Jurkat, Clone E6-1 (cell line): ENCODE measurements at regions not wholly inside any gene's neighbourhood (a gene's known extent, or its start where the extent isn't known, plus 50 kb on each side); places are given as distances from the start of the nearest gene placed in this dataset.

Source experiments
- DNase-seq: peaks from one replicate; pipeline ENCODE4 v3.0.0-alpha.2; 2011; ENCODE audit warnings: low read depth, low spot score
- H3K4me3 ChIP-seq: 2 replicates; pipeline ENCODE4 v1.5.1; 2011; ENCODE audit warnings: mild to moderate bottlenecking, low read length, control low read depth, moderate library complexity

DNA sequence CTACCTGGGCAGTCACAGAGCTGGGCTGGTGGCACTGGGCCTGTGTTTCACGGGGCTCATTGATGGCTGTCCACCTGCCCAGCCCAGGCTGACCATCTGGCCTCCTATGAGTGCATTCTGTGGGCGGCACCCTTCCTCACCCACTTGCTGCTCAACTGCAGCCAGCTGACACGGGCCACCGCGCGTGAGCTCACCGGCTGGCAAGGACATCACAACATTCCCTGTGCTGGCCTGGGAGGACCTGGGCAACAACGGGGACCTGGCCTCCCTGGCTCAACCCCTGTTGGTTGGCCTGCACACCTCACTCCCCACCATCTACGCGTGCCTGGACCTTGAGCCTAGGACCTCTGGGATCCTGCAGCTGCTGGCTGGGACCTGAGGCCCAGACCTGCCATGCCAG, 98.2 kb upstream of the DTNA start:
- DNase-seq: no peak
- no peak overlapping the region for H3K4me3 ChIP-seq

DNA sequence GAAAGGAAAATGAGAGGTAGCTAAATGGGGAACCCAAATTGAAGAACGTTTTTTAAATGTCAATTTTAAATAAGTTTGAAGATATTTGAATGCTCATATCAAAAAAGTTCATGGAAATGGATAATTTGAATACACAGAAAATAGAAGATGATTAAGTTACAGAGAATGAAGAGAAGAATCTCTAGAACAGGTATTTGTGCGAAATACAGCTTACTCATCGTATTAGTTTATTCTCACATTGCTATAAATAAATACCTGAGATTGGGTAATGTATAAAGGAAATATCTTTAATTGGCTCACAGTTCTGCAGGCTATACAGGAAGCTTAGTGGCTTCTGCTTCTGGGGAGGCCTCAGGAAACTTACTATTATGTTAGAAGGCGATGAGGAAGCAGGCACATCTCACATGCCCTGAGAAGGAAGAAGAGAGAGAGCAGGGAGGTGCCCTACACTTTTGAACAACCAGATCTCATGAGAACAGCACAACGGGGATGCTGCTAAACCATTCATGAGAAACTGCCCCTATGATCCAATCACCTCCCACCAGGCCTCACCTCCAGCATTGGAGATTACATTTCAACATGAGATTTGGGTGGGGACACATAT, 89.7 kb upstream of the DTNA start:
- no peak for DNase-seq
- H3K4me3 ChIP-seq: no peak overlapping the region

DNA sequence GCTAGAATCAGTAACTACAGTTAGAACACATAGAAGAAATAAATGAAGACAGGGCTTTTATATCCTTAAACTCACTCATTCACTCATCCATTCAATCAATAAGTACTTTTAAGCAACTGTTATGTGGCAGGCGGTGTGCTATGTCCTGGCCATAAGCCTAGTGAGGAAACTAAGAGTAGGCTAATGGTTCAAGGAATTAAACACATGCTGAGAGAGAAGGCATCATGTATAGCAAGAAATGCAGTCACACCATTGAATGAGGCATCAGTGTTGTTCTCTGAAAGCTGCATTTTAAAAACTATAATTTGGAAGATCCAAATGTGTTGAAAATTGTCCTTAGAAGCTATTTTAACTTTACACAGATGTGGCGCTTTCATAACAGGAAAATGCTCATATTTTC, 86.5 kb upstream of the DTNA start:
- DNase-seq: no peak
- H3K4me3 ChIP-seq: no peak overlapping the region

DNA sequence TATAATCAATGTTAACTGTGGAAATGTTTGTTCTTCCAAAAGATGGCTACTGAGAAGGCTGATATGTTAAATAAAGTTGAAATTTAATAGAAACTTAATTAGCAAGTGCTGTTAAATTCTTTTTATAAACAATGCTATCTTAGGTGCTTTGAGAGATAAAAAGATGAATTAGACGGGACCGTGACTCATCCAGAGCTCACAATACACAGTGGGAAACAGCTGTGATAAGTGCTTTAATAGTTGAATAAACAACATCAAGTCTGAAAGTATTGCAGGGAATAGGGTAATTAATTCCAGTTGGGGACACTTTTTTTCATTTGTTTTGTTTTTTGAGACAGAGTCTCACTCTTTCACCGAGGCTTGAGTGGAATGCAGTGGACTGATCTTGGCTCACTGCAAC, 85.5 kb upstream of the DTNA start:
- no peak overlapping the region for H3K4me3 ChIP-seq
- no peak for DNase-seq

DNA sequence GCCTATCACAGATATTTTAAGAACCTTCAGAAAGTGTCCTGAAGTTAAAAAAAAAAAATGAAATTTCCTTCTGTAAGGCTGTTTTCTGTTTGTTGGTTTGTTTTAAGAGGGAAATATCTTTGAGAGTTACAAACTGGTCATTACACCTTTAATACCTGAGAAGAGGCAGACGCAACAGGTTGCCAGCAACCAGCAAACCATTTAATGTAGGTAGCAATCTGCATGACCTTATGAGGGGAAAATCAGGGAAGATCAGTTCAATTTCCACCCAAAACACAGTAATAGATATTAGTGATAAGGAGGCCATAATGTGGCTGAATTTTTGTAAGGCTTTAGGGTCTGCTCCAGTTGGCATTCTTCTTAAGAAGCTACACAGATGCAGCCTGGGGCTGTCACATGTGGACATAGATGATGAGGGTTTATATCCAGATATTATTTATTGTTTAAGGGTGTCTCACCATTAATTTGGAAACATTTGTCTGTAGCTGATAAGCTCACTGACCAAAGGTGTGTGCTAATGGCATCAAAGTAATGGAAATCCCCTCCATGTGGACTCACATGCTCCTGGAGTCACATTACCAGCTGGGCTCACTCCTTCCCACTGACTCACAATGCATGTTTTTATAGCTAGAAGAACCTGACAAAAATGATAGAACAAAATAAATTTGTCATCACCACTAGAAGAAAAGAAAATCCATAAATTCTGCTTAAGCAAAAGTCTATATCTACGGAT, 83.5 kb upstream of the DTNA start:
- no peak overlapping the region for H3K4me3 ChIP-seq

DNA sequence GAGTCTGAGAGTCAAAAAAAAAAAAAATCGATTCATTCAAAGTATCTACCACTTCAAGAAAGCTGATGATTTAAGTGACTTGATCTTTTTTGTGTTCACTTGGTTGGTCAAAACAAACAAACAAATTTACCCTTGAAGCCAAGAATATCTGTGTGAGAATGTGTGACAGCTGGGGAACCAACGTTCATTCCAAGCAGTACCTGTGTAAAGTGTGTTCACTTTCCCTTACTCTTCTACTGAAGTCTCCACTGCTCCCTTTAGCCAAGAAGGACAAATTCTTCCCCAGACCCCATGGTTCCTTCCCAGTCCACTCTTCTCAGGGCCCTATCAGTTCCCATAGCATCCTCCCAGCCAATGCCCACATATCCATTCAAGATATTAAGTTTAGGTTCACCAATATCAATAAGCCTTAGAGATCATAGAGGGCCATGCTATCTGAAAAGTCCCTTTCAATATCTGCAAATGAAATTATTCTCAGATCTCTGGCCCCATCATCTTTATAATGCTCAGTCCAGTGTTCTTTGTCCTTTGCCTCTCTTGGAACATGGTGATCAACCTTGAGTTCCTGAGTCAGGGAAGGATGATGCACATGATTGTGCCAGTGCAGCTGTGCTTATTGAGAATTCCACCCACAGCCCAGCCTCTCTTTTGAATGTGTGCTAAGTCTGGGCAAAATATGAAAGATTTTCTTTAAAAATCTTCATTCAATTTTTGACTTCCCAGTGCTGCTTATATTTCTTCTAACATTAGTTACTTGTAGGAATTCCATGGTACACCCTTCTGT, 82.8 kb upstream of the DTNA start:
- DNase-seq: no peak
- no peak overlapping the region for H3K4me3 ChIP-seq

More for the DNA sequence above, 83.5 kb upstream of the DTNA start:
- no peak for DNase-seq

DNA sequence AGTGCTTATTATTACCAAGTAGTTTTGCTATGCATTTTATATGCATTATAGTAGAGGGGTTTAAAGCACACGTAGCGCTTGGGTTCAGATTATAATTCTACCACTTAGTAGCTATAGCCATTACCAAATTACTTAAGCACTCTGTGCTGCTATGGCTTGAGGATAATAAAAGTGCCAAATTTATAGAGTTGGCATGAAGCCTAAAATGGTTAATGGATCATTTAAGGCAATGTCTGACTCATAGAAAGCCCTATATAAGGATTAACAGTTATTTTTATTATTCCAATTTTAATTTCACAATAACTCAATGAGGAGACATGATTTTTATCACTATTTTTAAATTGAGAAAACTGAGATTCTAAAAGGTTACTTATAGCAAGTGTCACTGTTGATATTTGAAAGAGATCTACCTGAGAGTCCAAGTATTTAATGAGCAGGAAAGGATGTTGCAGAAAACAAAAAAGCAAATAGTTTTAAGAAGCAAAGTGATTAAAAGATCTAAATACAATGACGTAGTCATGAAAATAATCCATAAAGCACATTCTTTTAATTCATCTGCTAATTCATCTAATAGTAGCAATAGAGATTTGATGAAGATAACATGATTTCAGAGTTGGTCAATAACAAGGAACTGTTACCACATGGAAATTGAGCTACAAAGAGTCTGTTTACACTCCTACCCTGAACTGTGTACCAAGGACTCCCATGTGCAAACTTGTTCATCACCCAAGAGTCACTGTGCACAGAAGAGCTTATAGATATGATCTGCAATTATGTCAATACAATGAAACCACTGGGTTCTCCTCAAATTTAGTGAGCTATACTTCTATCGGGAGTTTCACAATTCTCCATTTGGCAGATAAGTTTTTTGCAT, 78.8 kb upstream of the DTNA start:
- no peak overlapping the region for H3K4me3 ChIP-seq
- no peak for DNase-seq

DNA sequence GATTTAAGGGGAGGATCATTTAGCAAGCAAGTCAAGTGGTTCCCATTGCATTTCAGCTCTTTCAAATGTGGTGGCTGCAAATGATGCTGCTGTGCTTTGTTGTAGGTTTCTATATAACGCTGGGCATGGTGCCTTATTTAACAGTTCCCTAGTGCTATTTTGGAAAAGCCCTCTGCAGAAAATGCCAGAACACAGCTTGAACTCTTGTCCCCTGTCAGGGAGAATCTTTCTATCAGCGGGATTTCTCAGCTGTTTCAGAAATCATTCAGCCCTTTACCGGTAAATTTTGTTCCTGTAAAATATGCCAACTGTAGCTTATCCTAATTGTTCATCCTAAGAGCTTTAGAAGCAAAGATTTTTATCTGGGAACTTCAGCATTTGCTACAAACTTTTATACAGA, 77.8 kb upstream of the DTNA start:
- DNase-seq: no peak
- H3K4me3 ChIP-seq: no peak overlapping the region

DNA sequence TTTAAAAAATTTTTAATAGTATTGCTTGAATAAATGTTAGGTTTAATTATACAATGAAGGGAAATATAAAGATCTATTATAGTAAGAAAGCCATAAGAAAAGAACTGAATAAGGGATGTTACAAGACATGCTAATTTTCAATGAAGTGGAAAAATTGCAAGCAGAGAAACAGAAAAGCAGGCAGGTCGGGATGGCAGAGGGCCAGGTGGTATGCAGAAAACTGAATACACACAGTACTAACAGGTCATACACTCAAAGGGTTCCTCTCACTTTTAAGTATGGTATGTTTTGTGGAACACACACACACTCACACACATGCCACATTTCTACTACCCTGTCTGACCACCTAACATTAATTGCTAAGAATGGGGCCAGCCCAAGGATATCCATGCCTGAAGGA, 76.7 kb upstream of the DTNA start:
- DNase-seq: no peak
- H3K4me3 ChIP-seq: no peak overlapping the region

DNA sequence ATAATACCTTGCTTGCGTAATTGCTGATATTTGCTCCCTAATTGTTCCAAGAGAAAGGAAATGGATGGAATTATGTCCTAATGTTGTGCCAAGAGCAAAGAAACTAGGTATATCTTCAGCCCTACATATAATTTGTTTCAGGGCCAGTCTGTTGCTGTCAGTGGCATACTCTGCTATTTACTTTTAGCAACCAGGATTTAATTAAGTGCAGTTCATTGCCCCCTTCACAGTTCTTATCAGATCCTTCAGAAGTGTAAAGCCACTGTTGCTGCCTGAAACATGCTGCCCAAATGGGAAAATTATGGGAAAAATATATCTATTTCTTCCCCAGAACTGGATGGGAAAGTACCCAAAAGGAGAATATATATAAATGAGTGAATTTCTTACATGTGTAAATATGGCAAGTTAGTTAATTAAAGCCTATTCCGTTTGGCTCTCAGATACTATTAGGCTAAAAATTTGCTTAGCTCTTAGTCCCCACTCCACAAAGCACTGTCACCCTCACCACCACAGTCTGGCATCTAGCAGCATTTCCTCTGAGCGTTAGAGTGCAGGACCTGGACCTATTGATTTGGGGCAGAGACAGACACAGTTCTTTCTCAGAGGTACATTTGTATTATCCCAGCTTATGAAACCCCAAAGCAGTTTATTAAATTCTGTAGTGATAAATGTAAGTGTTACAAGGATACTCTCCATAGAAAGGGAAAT, 72.8 kb upstream of the DTNA start:
- no peak overlapping the region for H3K4me3 ChIP-seq
- DNase-seq: no peak

DNA sequence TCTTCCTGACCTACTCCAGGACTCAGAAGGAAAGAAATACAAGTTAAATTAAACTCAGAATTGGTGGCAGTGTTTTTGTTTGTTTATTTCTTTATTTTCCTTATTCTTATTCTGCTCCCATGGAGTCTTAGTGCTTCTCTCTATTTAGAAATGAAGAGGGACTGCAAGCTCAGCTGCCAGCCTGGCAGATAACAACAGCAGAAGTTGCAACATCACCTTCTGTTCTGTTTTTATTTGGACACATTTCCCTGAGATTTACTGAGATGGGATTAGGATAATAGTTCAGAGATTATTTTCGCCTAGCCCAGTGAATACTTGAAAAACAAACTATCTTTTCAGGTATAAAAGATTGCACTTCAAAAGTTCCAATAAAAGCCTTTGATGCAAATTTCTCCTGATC, 70.4 kb upstream of the DTNA start:
- DNase-seq: no peak
- H3K4me3 ChIP-seq: no peak overlapping the region

DNA sequence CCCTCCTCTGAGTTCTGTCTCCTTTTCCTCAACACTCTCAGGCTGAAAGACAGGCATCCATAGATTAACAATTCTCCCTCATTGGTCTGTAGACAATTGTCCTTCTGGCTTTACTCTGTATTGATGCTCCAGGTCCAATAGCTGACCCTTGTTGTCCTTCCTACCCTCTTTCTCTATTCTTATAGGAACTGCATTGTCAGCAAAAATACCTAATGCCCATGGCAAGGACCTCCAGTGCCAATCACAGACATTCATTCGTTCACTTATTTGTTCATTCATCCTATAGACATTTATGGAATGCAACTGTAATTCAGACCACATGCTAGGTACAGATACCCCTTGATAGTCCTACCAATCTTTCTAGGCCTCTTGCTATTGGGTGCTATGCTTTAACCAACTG, 69.8 kb upstream of the DTNA start:
- no peak overlapping the region for H3K4me3 ChIP-seq

DNA sequence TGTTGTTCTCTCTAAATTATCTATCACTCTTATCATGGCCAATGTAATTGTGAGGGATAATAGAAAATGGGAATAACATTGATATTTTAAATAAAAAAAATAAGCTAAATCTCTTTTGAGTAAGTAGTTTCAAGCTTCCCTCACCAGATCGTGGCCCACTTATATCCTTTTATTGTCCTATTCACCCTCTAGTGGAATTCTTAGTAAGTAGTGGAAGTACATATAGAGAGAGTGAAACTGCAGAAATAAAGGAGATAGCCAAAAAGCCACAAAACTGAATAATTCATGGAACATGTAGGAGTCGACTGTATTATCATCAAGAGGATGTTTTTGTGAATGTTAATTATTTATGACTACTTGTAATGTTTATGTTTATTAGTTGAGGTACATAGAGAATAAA, 66.1 kb upstream of the DTNA start:
- DNase-seq: no peak
- no peak overlapping the region for H3K4me3 ChIP-seq

More for the DNA sequence above, 69.8 kb upstream of the DTNA start:
- DNase-seq: no peak

DNA sequence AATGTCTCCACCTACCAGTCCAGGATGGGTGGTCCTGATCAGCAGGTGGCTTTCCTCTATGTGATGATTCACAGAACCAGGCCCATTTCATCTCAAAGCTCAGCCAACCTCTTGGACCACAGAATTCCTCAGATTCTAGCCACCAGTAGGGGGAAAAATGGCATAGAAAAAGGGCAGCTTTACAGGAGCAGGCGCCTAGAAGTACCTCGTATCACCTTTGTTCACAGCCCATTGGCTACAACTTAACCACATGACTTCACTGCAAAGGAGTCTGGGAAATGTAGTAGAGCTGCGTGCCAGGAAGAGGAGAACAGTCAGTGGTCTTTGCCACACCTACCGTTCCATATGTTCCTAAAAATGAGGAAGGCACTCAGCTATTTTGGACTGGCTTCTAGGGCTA, 62.8 kb upstream of the DTNA start:
- H3K4me3 ChIP-seq: no peak overlapping the region
- peak; percentile 48 for DNase-seq

DNA sequence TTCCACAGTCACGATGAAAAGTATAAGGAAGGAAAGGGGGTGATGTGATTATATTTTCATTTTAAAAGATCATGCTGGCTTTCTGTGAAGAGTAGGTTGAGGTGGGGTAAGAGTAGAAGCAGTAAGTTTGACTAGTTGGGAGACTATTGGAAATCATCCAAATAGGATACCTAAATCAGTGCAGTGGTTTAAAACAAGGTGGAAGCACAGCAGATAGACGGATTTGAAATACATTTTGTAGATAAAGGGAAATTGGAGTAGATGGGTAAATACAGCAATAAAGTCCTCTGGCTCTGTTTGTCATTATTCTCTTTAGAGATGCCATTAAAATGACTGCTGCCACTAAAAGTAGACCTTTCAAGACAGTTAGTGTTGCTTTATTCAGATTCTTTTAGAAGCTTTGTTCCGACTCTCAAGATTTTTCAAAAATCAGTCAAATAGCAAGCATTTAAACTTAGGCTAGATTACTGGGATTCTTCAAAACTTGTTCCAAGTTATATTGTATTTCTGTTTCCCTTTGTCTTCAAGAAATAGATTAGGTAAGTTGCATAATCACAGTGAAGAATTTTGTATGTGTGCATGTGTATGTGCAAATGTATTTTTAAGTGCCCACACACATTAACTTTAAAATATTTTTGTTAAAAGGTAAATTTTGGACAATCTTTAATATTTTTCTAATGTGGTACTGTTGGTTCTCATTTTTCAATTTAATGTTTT, 61.7 kb upstream of the DTNA start:
- DNase-seq: no peak
- no peak overlapping the region for H3K4me3 ChIP-seq

DNA sequence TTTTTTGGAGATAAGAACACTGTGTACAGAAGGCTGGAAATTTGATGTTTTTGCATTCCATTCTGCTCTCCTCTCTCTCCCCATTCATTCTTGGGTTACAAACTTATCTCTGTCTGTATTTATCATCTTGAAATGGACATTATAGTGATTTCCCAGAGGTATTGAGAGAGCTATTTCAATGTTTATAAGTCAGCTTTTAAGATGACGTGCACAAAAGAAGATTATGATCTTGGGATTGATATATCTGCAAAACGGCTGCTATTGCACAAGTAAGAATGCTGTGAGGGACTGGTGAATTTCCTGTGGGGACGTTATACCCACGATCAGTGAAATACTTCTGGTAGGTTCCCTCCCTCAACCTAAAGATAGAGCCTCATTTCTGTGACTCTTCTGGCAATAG, 61.0 kb upstream of the DTNA start:
- no peak for DNase-seq
- H3K4me3 ChIP-seq: no peak overlapping the region

DNA sequence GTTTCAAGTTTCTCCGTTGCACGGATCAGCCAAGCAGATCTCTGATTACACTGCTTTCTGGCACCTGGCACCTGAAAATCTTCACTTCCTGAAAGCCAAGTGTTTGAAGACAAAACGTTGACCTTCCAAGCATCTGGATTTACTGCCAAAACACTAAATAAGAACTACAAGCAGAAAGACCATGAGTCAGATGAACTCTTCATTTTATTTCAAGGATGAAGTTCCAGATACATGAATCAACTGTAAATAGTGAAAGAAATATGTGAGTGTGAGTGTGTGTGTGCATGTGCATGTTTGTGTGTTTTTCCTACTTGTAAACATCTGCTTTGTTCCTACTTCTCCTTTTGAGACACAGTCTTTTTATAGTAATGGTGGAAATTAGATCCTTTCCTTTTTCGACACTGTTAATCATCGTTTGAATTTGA, 60.0 kb upstream of the DTNA start:
- DNase-seq: no peak
- H3K4me3 ChIP-seq: no peak overlapping the region

DNA sequence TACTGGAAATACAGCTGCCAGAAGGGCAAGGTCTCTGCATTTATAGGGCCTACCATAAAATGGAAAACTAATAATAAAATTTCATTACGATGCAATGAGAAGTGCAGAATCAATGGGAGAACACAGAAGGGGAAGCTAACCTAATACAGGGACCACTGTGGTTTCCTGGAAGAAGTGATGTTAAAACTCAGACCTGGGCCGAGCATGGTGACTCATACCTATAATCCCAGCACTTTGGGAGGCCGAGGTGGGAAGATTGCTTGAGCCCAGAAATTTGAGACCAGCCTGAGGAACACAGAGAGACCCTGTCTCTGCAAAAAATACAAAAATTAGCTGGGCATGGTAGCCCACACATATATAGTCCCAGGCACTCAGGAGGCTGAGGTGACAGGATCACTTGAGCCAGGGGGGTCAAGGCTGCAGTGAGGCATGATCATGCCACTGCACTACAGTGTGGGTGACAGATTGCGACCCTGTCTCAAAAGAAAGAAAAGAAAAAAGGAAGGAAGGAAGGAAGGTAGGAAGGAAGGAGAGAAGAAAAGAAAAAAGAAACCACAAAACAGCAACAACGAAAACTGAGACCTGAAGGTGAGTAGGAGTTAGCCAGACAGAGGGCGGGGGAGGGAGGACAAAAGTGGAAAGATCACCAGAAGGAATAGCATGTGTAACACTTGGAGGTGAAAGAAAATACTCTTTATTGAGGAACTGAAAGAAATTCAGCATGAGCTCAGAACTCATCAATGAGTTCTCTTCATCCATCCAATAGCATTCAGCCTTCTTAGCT, 58.3 kb upstream of the DTNA start:
- no peak for DNase-seq
- H3K4me3 ChIP-seq: no peak overlapping the region
